PC-9 (cell line): ENCODE measurements at regions not wholly inside any gene's neighbourhood (a gene's known extent, or its start where the extent isn't known, plus 50 kb on each side); places are given as distances from the start of the nearest gene placed in this dataset.

Experiments
- BruUV-seq: library from RNA; stranded (reverse); fragments of 400-500 nt; replicated peaks from 2 replicates; lab custom pipeline; 2021; lab: Mats Ljungman, UMichigan
- CTCF ChIA-PET: fragments of 300-600 bp; sonication (Branson Sonifier 250); formaldehyde crosslinking; loops from one replicate; lab custom pipeline; 2022; ENCODE audit warnings: antibody characterized with exemption; lab: Charles Lee
- POLR2A ChIA-PET: fragments of 300-600 bp; sonication (Branson Sonifier 250); formaldehyde crosslinking; loops from one replicate; lab custom pipeline; 2022; ENCODE audit warnings: antibody characterized with exemption; ENCODE audit not compliant: unreplicated experiment; lab: Charles Lee
- DNase-seq, 2 experiments: peaks; one replicate each; pipeline versions ENCODE4 v3.0.0 to v3.0.0-alpha.2; 2015 to 2022; ENCODE audit warnings: mixed read lengths in 1 of 2
- H2AFZ ChIP-seq: fragments of 200-600 bp; sonication (generic); 2 replicates; pipeline ENCODE4 v1.8.1; 2017; ENCODE audit warnings: antibody characterized with exemption
- H3F3A ChIP-seq: fragments of 200-600 bp; sonication (generic); 2 replicates; pipeline ENCODE4 v1.8.1; 2017; ENCODE audit warnings: antibody characterized with exemption, mild to moderate bottlenecking, low read depth; ENCODE audit not compliant: insufficient read depth
- H3K27ac ChIP-seq: fragments of 200-600 bp; sonication (generic); 2 replicates; pipeline ENCODE4 v1.6.1; 2016; ENCODE audit warnings: mixed run types
- H3K27me3 ChIP-seq: fragments of 200-600 bp; sonication (generic); 2 replicates; pipeline ENCODE4 v1.6.1; 2016; ENCODE audit warnings: low read depth, mixed run types; ENCODE audit not compliant: insufficient read depth
- H3K36me3 ChIP-seq: fragments of 200-600 bp; sonication (generic); 2 replicates; pipeline ENCODE4 v1.6.1; 2016; ENCODE audit warnings: low read depth, mixed run types
- H3K4me1 ChIP-seq: fragments of 200-600 bp; sonication (generic); replicated peaks from 2 replicates; pipeline ENCODE4 v1.6.1; 2016; ENCODE audit warnings: mixed run types; ENCODE audit not compliant: insufficient read depth
- H3K4me2 ChIP-seq: fragments of 200-600 bp; sonication (generic); 2 replicates; pipeline ENCODE4 v1.6.1; 2017; ENCODE audit warnings: mixed run types
- H3K4me3 ChIP-seq: fragments of 200-600 bp; sonication (generic); 2 replicates; pipeline ENCODE4 v1.6.1; 2016; ENCODE audit warnings: mixed run types
- H3K79me2 ChIP-seq: fragments of 200-600 bp; sonication (generic); 2 replicates; pipeline ENCODE4 v1.6.1; 2017; ENCODE audit warnings: low read depth, mixed run types
- H3K9me2 ChIP-seq: fragments of 200-600 bp; sonication (generic); 2 replicates; pipeline ENCODE4 v1.8.1; 2017; ENCODE audit warnings: mild to moderate bottlenecking; ENCODE audit not compliant: insufficient read depth
- H3K9me3 ChIP-seq: fragments of 200-600 bp; sonication (generic); 2 replicates; pipeline ENCODE4 v1.8.1; 2016; ENCODE audit warnings: low read depth; ENCODE audit not compliant: insufficient read depth
- H4K20me1 ChIP-seq: fragments of 200-600 bp; sonication (generic); 2 replicates; pipeline ENCODE4 v1.8.1; 2017; ENCODE audit not compliant: insufficient read depth
- CTCF ChIP-seq: fragments of 200-600 bp; sonication (generic); conservative IDR thresholded peaks from 2 replicates; pipeline ENCODE4 v1.6.1; 2017; ENCODE audit warnings: mixed run types, antibody characterized with exemption, mild to moderate bottlenecking, moderate library complexity
- EZH2 ChIP-seq: fragments of 200-600 bp; sonication (generic); IDR thresholded peaks from 2 replicates; pipeline ENCODE4 v1.8.0; 2017; ENCODE audit warnings: antibody characterized with exemption, low read depth
- intact Hi-C: fragments of 100-400 bp; cut with micrococcal nuclease; formaldehyde crosslinking; loops from one replicate; pipeline ENCODE4 v1.10.0; 2022; ENCODE audit not compliant: unreplicated experiment

- TF ChIP-seq EZH2 (no peak), CTCF (no peak)
- Histone ChIP-seq H3K4me3 (no peak overlapping the region), H3K27ac (no peak overlapping the region), H3K9me2 (no peaks in the 10 kb centered on the region), H3K79me2 (no peaks in the 10 kb centered on the region), H3K4me1 (peaks cover 11% of the 10 kb centered on the region), H2AFZ (no peak overlapping the region), H3K36me3 (no peaks in the 10 kb centered on the region), H3K4me2 (peak overlapping the region; percentile 27), H3F3A (0 out of 2 replicates have a peak, but pooled peaks cover 5% of the 10 kb centered on the region), H3K9me3 (no peaks in the 10 kb centered on the region), H4K20me1 (no peaks in the 10 kb centered on the region), H3K27me3 (no peaks in the 10 kb centered on the region)
- intact Hi-C loops: no loop called here
- ChIA-PET POLR2A (no interaction called here), CTCF (no interaction called here)
- peak; percentile 29 to 53 for DNase-seq
- BruUV-seq: no TSS peak
Measured at GRCh38 chr9:99411068-99411467, 189.0 kb downstream of the SEC61B start.

- H2AFZ ChIP-seq: no peak overlapping the region
- POLR2A ChIA-PET: no interaction called here
- no peak for TF ChIP-seq EZH2
- no peak for TF ChIP-seq CTCF
- no peak overlapping the region for H3K27ac ChIP-seq
- DNase-seq: no peak
- intact Hi-C loops: no loop called here
- no peaks in the 10 kb centered on the region for H3K9me3 ChIP-seq
- no TSS peak for BruUV-seq
- H3K79me2 ChIP-seq: no peaks in the 10 kb centered on the region
- no peak overlapping the region for H3K4me3 ChIP-seq
- H4K20me1 ChIP-seq: no peaks in the 10 kb centered on the region
- H3K27me3 ChIP-seq: no peaks in the 10 kb centered on the region
- 0 out of 2 replicates have a peak, but pooled peaks cover 5% of the 10 kb centered on the region for H3F3A ChIP-seq
- H3K36me3 ChIP-seq: no peaks in the 10 kb centered on the region
- no peaks in the 10 kb centered on the region for H3K9me2 ChIP-seq
- CTCF ChIA-PET: no interaction called here
- peaks cover 11% of the 10 kb centered on the region for H3K4me1 ChIP-seq
- H3K4me2 ChIP-seq: peak overlapping the region; percentile 27
Measured at GRCh38 chr9:99411479-99412115, 189.5 kb downstream of the SEC61B start.

- BruUV-seq: no TSS peak
- ChIA-PET POLR2A (interaction anchor here (0.6 kb wide), 1 partner anchor 83 kb away, joined by 3 read pairs; no protein-coding TSS in a partner anchor), CTCF (no interaction called here)
- H3K4me2 ChIP-seq: no peak overlapping the region
- peaks cover 11% of the 10 kb centered on the region for H3K4me1 ChIP-seq
- no peaks in the 10 kb centered on the region for H3K27me3 ChIP-seq
- H3K36me3 ChIP-seq: no peaks in the 10 kb centered on the region
- no peak overlapping the region for H2AFZ ChIP-seq
- no peak for DNase-seq
- no peaks in the 10 kb centered on the region for H3K79me2 ChIP-seq
- H3K9me3 ChIP-seq: no peaks in the 10 kb centered on the region
- no peaks in the 10 kb centered on the region for H3K9me2 ChIP-seq
- H3K27ac ChIP-seq: no peak overlapping the region
- intact Hi-C loops: no loop called here
- H3K4me3 ChIP-seq: no peak overlapping the region
- no peaks in the 10 kb centered on the region for H4K20me1 ChIP-seq
- no peak for TF ChIP-seq EZH2
- TF ChIP-seq CTCF: no peak
- H3F3A ChIP-seq: 0 out of 2 replicates have a peak, but pooled peaks cover 5% of the 10 kb centered on the region
Measured at GRCh38 chr9:99412606-99413005, 190.5 kb downstream of the SEC61B start.
